ENCODE measurements at regions not wholly inside any gene's neighbourhood (a gene's known extent, or its start where the extent isn't known, plus 50 kb on each side); places are given as distances from the start of the nearest gene placed in this dataset.

GRCh38 chr7:85736085-85736484 lies 549.2 kb upstream of the SEMA3D start:
- no peak overlapping the region for H3K9ac ChIP-seq (ENCODE audit: extremely low read depth, low read length, poor library complexity, severe bottlenecking)
- peaks cover 13% of the 10 kb centered on the region for H3K4me1 ChIP-seq (ENCODE audit: control insufficient read depth, insufficient read depth, low read length)
- no peak overlapping the region for H3K27ac ChIP-seq (ENCODE audit: low read depth, low read length)
- no peak for TF ChIP-seq CTCF (conservative IDR thresholded peaks at IDR 0.05)
- Mint-ChIP-seq H3K27me3 (ENCODE audit: insufficient read depth) (no peaks in the 10 kb centered on the region), H3K4me1 (peaks cover 12% of the 10 kb centered on the region), H3K9me3 (peaks cover 22% of the 10 kb centered on the region), H3K27ac (no peak overlapping the region), H3K36me3 (ENCODE audit: low read depth) (peaks cover 2% of the 10 kb centered on the region), H3K4me3 (no peak overlapping the region)
- H3K4me3 ChIP-seq (ENCODE audit: low read length), result peak overlapping the region; percentile 53
- DNase-seq, result no peak
- H3K36me3 ChIP-seq (ENCODE audit: control insufficient read depth, insufficient read depth, low read length), result no peaks in the 10 kb centered on the region
- H3K9me3 ChIP-seq (ENCODE audit: control insufficient read depth, low read length), result peaks cover 44% of the 10 kb centered on the region
- H3K27me3 ChIP-seq (ENCODE audit: control insufficient read depth, insufficient read depth, low read length, poor library complexity, severe bottlenecking), result no peaks in the 10 kb centered on the region
- WGBS, 2 experiments (ENCODE audit: insufficient coverage in 1 of 2, insufficient read length in 1 of 2), result 93% methylated on average over 9 of the region's 9 CpGs

DNA sequence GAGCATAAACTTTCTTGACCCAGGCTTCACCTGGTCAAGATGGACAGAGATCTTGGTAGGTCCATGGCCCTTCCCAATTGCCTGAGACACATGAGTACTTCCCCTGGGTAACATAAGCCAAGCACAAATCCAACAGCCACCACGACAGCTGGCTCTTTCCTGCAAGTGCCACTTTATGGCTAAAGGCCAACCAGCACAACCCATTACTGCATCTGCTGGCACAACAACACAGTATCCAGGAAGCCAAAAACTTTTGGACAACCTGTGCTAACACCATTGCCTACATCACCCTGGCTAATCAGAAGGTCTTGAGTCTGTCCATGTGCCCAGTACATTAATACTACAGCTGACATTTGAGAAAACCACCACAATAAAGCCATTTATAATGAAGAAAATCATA lies 548.0 kb upstream of the SEMA3D start:
- peaks cover 24% of the 10 kb centered on the region for H3K9me3 Mint-ChIP-seq
- H3K27ac ChIP-seq (ENCODE audit: low read depth, low read length), result no peak overlapping the region
- peaks cover 12% of the 10 kb centered on the region for H3K4me1 Mint-ChIP-seq
- no peak overlapping the region for H3K27ac Mint-ChIP-seq
- WGBS, 2 experiments (ENCODE audit: insufficient coverage in 1 of 2, insufficient read length in 1 of 2), result 89 to 100% methylated on average over 1 of the region's 1 CpG
- DNase-seq, result no peak
- H3K27me3 ChIP-seq (ENCODE audit: control insufficient read depth, insufficient read depth, low read length, poor library complexity, severe bottlenecking), result no peaks in the 10 kb centered on the region
- no peak overlapping the region for H3K4me3 Mint-ChIP-seq
- no peak for TF ChIP-seq CTCF (conservative IDR thresholded peaks at IDR 0.05)
- H3K9ac ChIP-seq (ENCODE audit: extremely low read depth, low read length, poor library complexity, severe bottlenecking), result no peak overlapping the region
- H3K4me1 ChIP-seq (ENCODE audit: control insufficient read depth, insufficient read depth, low read length), result peaks cover 13% of the 10 kb centered on the region
- H3K36me3 Mint-ChIP-seq (ENCODE audit: low read depth), result peaks cover 2% of the 10 kb centered on the region
- peaks cover 44% of the 10 kb centered on the region for H3K9me3 ChIP-seq (ENCODE audit: control insufficient read depth, low read length)
- no peaks in the 10 kb centered on the region for H3K36me3 ChIP-seq (ENCODE audit: control insufficient read depth, insufficient read depth, low read length)
- no peak overlapping the region for H3K4me3 ChIP-seq (ENCODE audit: low read length)
- H3K27me3 Mint-ChIP-seq (ENCODE audit: insufficient read depth), result no peaks in the 10 kb centered on the region

DNA sequence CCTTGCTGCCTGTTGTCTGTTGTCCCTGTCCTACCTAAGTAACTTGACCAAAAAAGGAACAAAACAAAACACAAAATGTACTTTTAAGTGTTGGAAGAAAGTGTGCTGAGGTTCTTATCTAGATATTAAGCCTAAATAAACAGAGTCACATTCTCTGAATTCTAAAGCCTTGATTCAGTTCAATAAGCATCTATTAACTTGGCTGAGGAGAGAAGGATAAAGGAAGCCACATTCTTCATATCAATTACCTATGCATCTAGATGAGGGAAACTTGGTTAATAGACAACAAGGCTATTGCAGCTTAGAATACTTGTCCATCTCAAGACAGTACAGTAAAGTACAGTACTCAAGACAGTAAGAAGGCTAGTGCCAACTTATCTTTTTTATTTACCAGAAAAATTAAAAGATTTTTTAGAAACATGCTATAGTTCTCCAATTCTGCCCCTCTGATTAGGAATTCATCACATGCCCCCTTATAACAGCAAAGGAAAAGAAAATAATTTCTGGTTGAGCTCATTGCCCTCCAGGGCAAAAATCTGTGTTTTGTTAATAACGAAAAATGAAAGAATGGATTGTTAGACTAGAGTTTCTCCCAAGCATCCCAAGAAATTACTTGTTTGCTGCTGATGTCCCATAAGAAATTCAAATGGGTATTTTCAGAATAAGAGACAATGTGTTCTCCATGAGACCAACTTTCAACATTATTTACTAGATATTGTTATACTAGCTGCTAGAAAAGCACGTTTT lies 546.5 kb upstream of the SEMA3D start:
- peaks cover 13% of the 10 kb centered on the region for H3K4me1 ChIP-seq (ENCODE audit: control insufficient read depth, insufficient read depth, low read length)
- no peak overlapping the region for H3K27ac Mint-ChIP-seq
- no peak overlapping the region for H3K27ac ChIP-seq (ENCODE audit: low read depth, low read length)
- peaks cover 50% of the 10 kb centered on the region for H3K9me3 ChIP-seq (ENCODE audit: control insufficient read depth, low read length)
- no peak overlapping the region for H3K9ac ChIP-seq (ENCODE audit: extremely low read depth, low read length, poor library complexity, severe bottlenecking)
- H3K27me3 Mint-ChIP-seq (ENCODE audit: insufficient read depth), result no peaks in the 10 kb centered on the region
- H3K4me1 Mint-ChIP-seq, result peaks cover 12% of the 10 kb centered on the region
- H3K4me3 ChIP-seq (ENCODE audit: low read length), result peak overlapping the region; percentile 32
- H3K9me3 Mint-ChIP-seq, result peaks cover 24% of the 10 kb centered on the region
- no peaks in the 10 kb centered on the region for H3K27me3 ChIP-seq (ENCODE audit: control insufficient read depth, insufficient read depth, low read length, poor library complexity, severe bottlenecking)
- H3K4me3 Mint-ChIP-seq, result no peak overlapping the region
- H3K36me3 ChIP-seq (ENCODE audit: control insufficient read depth, insufficient read depth, low read length), result no peaks in the 10 kb centered on the region
- DNase-seq, result no peak
- 91% methylated on average over 2 of the region's 2 CpGs; no CpG with 5 or more reads in 1 of the 2 experiments for WGBS, 2 experiments (ENCODE audit: insufficient coverage in 1 of 2, insufficient read length in 1 of 2)
- no peak for TF ChIP-seq CTCF (conservative IDR thresholded peaks at IDR 0.05)
- peaks cover 2% of the 10 kb centered on the region for H3K36me3 Mint-ChIP-seq (ENCODE audit: low read depth)
